DOHH2 (cell line): ENCODE measurements at regions not wholly inside any gene's neighbourhood (a gene's known extent, or its start where the extent isn't known, plus 50 kb on each side); places are given as distances from the start of the nearest gene placed in this dataset.
"Not testable (repeated sequence)": the region's sequence is repeated elsewhere in the genome, so short reads cannot be mapped to it uniquely, and the experiment has no call there.

Experiments used
- H3F3A ChIP-seq: fragments of 200-600 bp; sonication (generic), shearing (Covaris generic); 2 replicates; pipeline ENCODE4 v1.6.0; 2016; ENCODE audit warnings: antibody characterized with exemption, mild to moderate bottlenecking; ENCODE audit not compliant: control insufficient read depth, insufficient read depth
- H3K27ac ChIP-seq: fragments of 200-600 bp; sonication (generic); 2 replicates; pipeline ENCODE4 v1.5.1; 2014; ENCODE audit warnings: low read depth, mild to moderate bottlenecking, low read length, moderate library complexity
- H3K27me3 ChIP-seq: fragments of 200-600 bp; sonication (generic); 2 replicates; pipeline ENCODE4 v1.6.1; 2014; ENCODE audit warnings: mild to moderate bottlenecking, low read length, mixed read lengths; ENCODE audit not compliant: control insufficient read depth
- H3K36me3 ChIP-seq: fragments of 200-600 bp; sonication (generic); 2 replicates; pipeline ENCODE4 v1.6.1; 2014; ENCODE audit warnings: mild to moderate bottlenecking, low read length, moderate library complexity, mixed read lengths; ENCODE audit not compliant: control insufficient read depth
- H3K4me1 ChIP-seq: fragments of 200-600 bp; sonication (generic); 2 replicates; pipeline ENCODE4 v1.6.1; 2014; ENCODE audit warnings: mild to moderate bottlenecking, low read length, mixed read lengths; ENCODE audit not compliant: control insufficient read depth
- H3K4me2 ChIP-seq: fragments of 200-600 bp; sonication (generic); 2 replicates; pipeline ENCODE4 v1.6.0; 2014; ENCODE audit warnings: mild to moderate bottlenecking, low read length, moderate library complexity
- H3K4me3 ChIP-seq: fragments of 200-600 bp; sonication (generic); 2 replicates; pipeline ENCODE4 v1.5.1; 2014; ENCODE audit warnings: mild to moderate bottlenecking, low read length, mixed read lengths
- H3K79me2 ChIP-seq: fragments of 200-600 bp; sonication (generic); 2 replicates; pipeline ENCODE4 v1.6.1; 2014; ENCODE audit warnings: mild to moderate bottlenecking, low read length, mixed read lengths; ENCODE audit not compliant: control insufficient read depth
- H3K9me2 ChIP-seq: fragments of 200-600 bp; sonication (generic); replicated peaks from 2 replicates; pipeline ENCODE4 v1.6.1; 2014; ENCODE audit warnings: mild to moderate bottlenecking, low read length, mixed read lengths; ENCODE audit not compliant: control insufficient read depth
- H3K9me3 ChIP-seq: fragments of 200-600 bp; sonication (generic); 2 replicates; pipeline ENCODE4 v1.6.1; 2014; ENCODE audit warnings: antibody characterized with exemption, low read length, mixed read lengths; ENCODE audit not compliant: control insufficient read depth, insufficient read depth
- H4K20me1 ChIP-seq: fragments of 200-600 bp; sonication (generic); 2 replicates; pipeline ENCODE4 v1.6.0; 2014; ENCODE audit warnings: low read depth, mild to moderate bottlenecking, antibody characterized with exemption, low read length, moderate library complexity; ENCODE audit not compliant: control insufficient read depth, insufficient read depth
- EZH2phosphoT487 ChIP-seq: fragments of 200-600 bp; sonication (generic); IDR thresholded peaks from 2 replicates; pipeline ENCODE4 v1.6.1; 2017; ENCODE audit warnings: borderline replicate concordance, mild to moderate bottlenecking, antibody characterized with exemption, low read length, moderate library complexity, mixed read lengths
- TF ChIP-seq, protein P1 (sequence below): fragments of 200-600 bp; sonication (generic); IDR thresholded peaks from one replicate; pipeline ENCODE4 v1.5.1; 2014; ENCODE audit warnings: antibody characterized with exemption, mild to moderate bottlenecking, low read depth, low read length; ENCODE audit not compliant: poor library complexity, severe bottlenecking

DNA sequence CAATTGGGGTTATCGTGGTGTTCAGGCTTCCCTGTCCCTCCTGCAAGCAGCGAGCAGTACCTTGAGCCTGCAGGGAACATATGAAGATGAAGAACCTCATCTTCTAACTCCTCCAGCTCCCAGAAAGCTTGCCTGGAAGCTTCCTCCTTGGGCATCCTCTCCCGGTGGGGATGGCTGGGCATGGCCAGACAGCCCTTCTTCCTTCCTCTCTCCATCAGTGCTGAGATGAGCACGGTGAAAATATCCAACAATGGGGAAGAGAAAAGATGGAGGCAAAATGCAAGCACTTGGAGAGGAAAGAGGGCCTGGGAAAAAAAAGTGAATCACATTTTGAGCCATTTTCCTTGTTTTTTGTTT lies 107.7 kb upstream of the FOXA2 start:
- Histone ChIP-seq H3K9me3 (no peaks in the 10 kb centered on the region), H3K36me3 (no peaks in the 10 kb centered on the region), H3K4me3 (no peak overlapping the region), H3K79me2 (no peaks in the 10 kb centered on the region), H3K4me2 (no peak overlapping the region), H3K4me1 (no peaks in the 10 kb centered on the region), H3K27me3 (no peaks in the 10 kb centered on the region), H3K9me2 (no peaks in the 10 kb centered on the region), H3K27ac (no peak overlapping the region), H4K20me1 (no peaks in the 10 kb centered on the region), H3F3A (no peaks in the 10 kb centered on the region)
- no peak for TF ChIP-seq EZH2phosphoT487
- TF ChIP-seq, protein P1, sequence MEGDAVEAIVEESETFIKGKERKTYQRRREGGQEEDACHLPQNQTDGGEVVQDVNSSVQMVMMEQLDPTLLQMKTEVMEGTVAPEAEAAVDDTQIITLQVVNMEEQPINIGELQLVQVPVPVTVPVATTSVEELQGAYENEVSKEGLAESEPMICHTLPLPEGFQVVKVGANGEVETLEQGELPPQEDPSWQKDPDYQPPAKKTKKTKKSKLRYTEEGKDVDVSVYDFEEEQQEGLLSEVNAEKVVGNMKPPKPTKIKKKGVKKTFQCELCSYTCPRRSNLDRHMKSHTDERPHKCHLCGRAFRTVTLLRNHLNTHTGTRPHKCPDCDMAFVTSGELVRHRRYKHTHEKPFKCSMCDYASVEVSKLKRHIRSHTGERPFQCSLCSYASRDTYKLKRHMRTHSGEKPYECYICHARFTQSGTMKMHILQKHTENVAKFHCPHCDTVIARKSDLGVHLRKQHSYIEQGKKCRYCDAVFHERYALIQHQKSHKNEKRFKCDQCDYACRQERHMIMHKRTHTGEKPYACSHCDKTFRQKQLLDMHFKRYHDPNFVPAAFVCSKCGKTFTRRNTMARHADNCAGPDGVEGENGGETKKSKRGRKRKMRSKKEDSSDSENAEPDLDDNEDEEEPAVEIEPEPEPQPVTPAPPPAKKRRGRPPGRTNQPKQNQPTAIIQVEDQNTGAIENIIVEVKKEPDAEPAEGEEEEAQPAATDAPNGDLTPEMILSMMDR = no peak

DNA sequence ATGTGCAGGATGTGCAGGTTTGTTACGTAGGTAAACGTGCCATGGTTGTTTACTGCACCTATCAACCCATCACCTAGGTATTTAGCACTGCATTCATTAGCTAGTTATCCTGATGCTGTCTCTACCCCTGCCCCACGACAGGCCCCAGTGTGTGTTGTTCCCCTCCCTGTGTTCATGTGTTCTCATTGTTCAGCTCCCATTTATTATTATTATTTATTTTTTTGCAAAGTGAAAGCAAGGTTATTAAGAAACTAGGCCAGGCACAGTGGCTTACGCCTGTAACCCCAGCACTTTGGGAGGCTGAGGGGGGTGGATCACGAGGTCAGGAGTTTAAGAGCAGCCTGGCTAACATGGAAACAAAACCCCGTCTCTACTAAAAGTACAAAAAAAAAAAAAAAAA lies 108.2 kb upstream of the FOXA2 start:
- not testable (repeated sequence) for H3K4me3 ChIP-seq, H3K27me3 ChIP-seq, H3F3A ChIP-seq, H4K20me1 ChIP-seq, H3K9me2 ChIP-seq, H3K79me2 ChIP-seq, H3K9me3 ChIP-seq, H3K27ac ChIP-seq, H3K4me2 ChIP-seq, H3K4me1 ChIP-seq, H3K36me3 ChIP-seq

GRCh38 chr20:22696759-22697158 lies 112.4 kb upstream of the FOXA2 start:
- Histone ChIP-seq H3K27me3 (no peaks in the 10 kb centered on the region), H3K79me2 (no peaks in the 10 kb centered on the region), H3K4me2 (no peak overlapping the region), H3K27ac (no peak overlapping the region), H3K4me1 (no peaks in the 10 kb centered on the region), H3F3A (no peaks in the 10 kb centered on the region), H3K9me3 (no peaks in the 10 kb centered on the region), H4K20me1 (no peaks in the 10 kb centered on the region), H3K36me3 (no peaks in the 10 kb centered on the region), H3K4me3 (no peak overlapping the region), H3K9me2 (no peaks in the 10 kb centered on the region)
- TF ChIP-seq EZH2phosphoT487 = no peak
- TF ChIP-seq, protein P1 = no peak

DNA sequence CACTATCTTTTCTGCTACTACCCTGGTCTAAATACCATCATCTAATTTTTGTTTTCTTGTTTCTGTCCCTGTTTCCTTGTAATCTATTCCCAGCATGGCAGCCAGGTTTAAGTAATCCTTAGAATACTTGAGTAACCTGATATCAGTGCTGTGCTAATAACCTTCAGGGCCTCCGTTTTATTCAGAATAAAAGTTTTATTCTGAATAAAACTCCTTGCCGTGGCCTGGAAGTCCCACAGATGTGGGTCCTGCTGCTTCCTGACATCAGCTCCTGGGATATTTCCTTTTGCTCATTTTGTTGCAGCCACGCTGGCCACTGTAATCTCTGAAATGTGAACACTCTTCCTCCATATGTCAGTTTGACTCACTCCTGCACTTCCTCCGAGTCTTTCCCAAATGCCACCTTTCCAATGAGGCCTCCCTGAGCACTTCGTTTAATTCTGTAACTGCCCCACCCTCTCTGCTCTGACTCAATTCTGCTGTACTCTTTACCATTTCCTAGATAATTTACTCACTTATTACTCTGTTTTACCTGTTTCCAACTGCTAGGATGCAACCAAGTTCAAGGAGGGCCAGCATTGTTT lies 114.0 kb upstream of the FOXA2 start:
- H3K79me2 ChIP-seq = no peaks in the 10 kb centered on the region

More for the DNA sequence above, 114.0 kb upstream of the FOXA2 start:
- Histone ChIP-seq H3K4me1 (no peaks in the 10 kb centered on the region), H3K36me3 (no peaks in the 10 kb centered on the region), H4K20me1 (no peaks in the 10 kb centered on the region), H3K27me3 (no peaks in the 10 kb centered on the region), H3K27ac (no peak overlapping the region), H3K4me2 (no peak overlapping the region), H3K9me3 (no peaks in the 10 kb centered on the region), H3F3A (no peaks in the 10 kb centered on the region), H3K4me3 (no peak overlapping the region), H3K9me2 (no peaks in the 10 kb centered on the region)
- TF ChIP-seq, protein P1 = no peak
- TF ChIP-seq EZH2phosphoT487 = no peak
